Neural crest cell (in vitro differentiated cells): ENCODE measurements at regions not wholly inside any gene's neighbourhood (a gene's known extent, or its start where the extent isn't known, plus 50 kb on each side); places are given as distances from the start of the nearest gene placed in this dataset.

Experiments used
- DNase-seq: peaks from one replicate; pipeline ENCODE4 v3.0.0; 2021; ENCODE audit warnings: low read depth, mixed read lengths, low spot score
- H3K27ac Mint-ChIP-seq: one replicate; pipeline ENCODE4 v1.8.0; 2021; ENCODE audit warnings: mild to moderate bottlenecking, mixed read lengths; ENCODE audit not compliant: unreplicated experiment
- H3K27me3 Mint-ChIP-seq: 2 replicates; pipeline ENCODE4 v1.8.0; 2021; ENCODE audit warnings: low read depth, mild to moderate bottlenecking, mixed read lengths
- H3K36me3 Mint-ChIP-seq: 2 replicates; pipeline ENCODE4 v1.8.0; 2021; ENCODE audit warnings: low read depth, mild to moderate bottlenecking, mixed read lengths
- H3K4me1 Mint-ChIP-seq: 2 replicates; pipeline ENCODE4 v1.8.0; 2021; ENCODE audit warnings: mixed read lengths
- H3K4me3 Mint-ChIP-seq: one replicate; pipeline ENCODE4 v1.8.0; 2021; ENCODE audit warnings: mild to moderate bottlenecking, mixed read lengths
- H3K9me3 Mint-ChIP-seq: 2 replicates; pipeline ENCODE4 v1.8.0; 2021; ENCODE audit warnings: mixed read lengths
- TF ChIP-seq, protein P1 (sequence below): fragments of 200-600 bp; sonication (generic); conservative IDR thresholded peaks from 2 replicates; pipeline ENCODE4 v1.5.0; 2021; ENCODE audit warnings: antibody characterized with exemption, mild to moderate bottlenecking

DNA sequence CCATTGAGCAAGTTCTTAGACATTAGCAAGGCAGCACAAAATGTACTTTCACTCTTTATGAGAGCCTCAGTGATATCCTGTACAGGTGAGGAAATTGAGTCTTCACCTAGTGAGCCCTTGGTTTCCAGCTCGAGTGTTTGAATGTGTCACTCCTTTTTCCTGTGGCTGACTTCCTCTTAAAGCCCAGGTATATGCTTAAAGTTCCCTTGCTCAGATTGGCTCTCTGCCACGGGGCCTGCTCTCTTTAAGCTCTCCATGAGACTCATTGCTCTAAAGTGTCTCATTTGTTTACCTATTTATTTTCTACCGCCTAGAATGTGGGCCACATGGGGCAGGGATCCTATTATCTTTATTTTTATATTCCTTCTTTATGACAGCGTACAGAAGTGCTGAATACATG lies 324.9 kb downstream of the SIPA1L2 start:
- peaks cover 4% of the 10 kb centered on the region for H3K4me1 Mint-ChIP-seq
- no peak for DNase-seq
- no peaks in the 10 kb centered on the region for H3K27me3 Mint-ChIP-seq
- no peaks in the 10 kb centered on the region for H3K36me3 Mint-ChIP-seq
- no peaks in the 10 kb centered on the region for H3K9me3 Mint-ChIP-seq
- TF ChIP-seq, protein P1, sequence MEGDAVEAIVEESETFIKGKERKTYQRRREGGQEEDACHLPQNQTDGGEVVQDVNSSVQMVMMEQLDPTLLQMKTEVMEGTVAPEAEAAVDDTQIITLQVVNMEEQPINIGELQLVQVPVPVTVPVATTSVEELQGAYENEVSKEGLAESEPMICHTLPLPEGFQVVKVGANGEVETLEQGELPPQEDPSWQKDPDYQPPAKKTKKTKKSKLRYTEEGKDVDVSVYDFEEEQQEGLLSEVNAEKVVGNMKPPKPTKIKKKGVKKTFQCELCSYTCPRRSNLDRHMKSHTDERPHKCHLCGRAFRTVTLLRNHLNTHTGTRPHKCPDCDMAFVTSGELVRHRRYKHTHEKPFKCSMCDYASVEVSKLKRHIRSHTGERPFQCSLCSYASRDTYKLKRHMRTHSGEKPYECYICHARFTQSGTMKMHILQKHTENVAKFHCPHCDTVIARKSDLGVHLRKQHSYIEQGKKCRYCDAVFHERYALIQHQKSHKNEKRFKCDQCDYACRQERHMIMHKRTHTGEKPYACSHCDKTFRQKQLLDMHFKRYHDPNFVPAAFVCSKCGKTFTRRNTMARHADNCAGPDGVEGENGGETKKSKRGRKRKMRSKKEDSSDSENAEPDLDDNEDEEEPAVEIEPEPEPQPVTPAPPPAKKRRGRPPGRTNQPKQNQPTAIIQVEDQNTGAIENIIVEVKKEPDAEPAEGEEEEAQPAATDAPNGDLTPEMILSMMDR = no peak
- no peak overlapping the region for H3K4me3 Mint-ChIP-seq
- H3K27ac Mint-ChIP-seq = no peak overlapping the region

- H3K9me3 Mint-ChIP-seq = no peaks in the 10 kb centered on the region
- DNase-seq = no peak
- no peak overlapping the region for H3K4me3 Mint-ChIP-seq
- TF ChIP-seq, protein P1 = no peak
- H3K27ac Mint-ChIP-seq = no peak overlapping the region
- peaks cover 4% of the 10 kb centered on the region for H3K4me1 Mint-ChIP-seq
- no peaks in the 10 kb centered on the region for H3K36me3 Mint-ChIP-seq
- no peaks in the 10 kb centered on the region for H3K27me3 Mint-ChIP-seq
Observed at GRCh38 chr1:232303222-232303620, 326.7 kb downstream of the SIPA1L2 start.

DNA sequence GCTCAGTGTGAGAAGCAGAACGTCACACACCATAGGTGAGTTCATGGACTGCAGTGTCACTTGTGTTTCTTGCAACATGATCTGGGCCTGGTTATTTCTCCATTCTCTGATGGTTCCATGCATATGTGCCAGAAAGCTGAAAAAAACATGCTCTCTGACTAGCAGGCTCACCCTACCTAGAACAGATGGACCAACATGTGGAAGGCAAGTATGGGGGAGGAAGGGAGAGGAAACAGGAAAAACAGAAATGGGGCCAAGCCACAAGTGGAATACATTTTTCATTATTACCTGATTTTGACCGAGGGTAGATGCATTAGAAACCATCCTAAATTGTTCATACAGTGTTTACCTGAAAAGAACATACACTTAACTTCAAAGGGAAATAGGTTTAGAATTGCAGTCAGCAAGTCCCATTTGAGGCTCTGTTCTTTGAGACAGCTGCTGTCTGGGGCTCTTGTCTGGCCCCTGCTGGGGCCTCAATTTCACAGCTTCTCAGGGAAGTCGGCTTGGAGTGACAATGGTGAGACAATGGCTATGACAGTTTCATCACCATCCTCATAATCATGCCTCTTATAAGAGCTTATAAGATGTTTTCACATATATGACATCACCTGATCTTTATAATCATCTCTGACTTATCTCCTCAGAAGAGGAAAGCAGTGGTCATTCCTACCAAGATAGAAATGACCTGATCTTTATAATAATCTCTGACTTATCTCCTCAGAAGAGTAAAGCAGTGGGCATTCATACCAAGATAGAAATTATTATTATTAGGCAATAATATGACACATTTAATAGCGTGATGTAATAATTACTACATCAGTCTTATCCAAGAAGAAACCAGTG lies 327.3 kb downstream of the SIPA1L2 start:
- no peak overlapping the region for H3K4me3 Mint-ChIP-seq
- H3K36me3 Mint-ChIP-seq = no peaks in the 10 kb centered on the region
- no peaks in the 10 kb centered on the region for H3K27me3 Mint-ChIP-seq
- H3K4me1 Mint-ChIP-seq = peaks cover 4% of the 10 kb centered on the region
- no peak for DNase-seq
- TF ChIP-seq, protein P1 = no peak
- H3K27ac Mint-ChIP-seq = no peak overlapping the region
- H3K9me3 Mint-ChIP-seq = no peaks in the 10 kb centered on the region

- DNase-seq = no peak
- no peaks in the 10 kb centered on the region for H3K4me1 Mint-ChIP-seq
- H3K27ac Mint-ChIP-seq = no peak overlapping the region
- TF ChIP-seq, protein P1 = no peak
- H3K36me3 Mint-ChIP-seq = no peaks in the 10 kb centered on the region
- no peaks in the 10 kb centered on the region for H3K9me3 Mint-ChIP-seq
- H3K4me3 Mint-ChIP-seq = no peak overlapping the region
- H3K27me3 Mint-ChIP-seq = no peaks in the 10 kb centered on the region
Observed at GRCh38 chr1:232301246-232301645, 328.7 kb downstream of the SIPA1L2 start.

DNA sequence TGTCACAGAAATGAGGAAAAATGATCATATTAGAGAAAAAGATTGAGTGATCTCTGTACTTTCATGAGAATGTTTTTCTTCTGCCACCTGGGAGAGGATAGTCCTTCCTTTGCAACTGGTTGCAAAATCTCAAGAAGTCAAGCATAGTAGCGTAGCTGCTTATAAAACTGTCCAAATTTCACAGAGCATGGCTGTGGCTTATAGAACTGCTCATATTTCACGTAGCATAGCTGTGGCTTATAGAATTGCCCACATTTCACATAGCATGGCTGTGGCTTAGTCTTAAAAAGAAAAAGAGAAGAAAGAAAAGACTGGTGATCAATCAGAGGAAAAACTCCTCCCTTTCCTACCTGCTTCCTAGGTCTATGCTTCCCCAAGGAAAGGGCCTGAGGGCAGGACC lies 329.5 kb downstream of the SIPA1L2 start:
- H3K27me3 Mint-ChIP-seq = no peaks in the 10 kb centered on the region
- TF ChIP-seq, protein P1 = no peak
- no peaks in the 10 kb centered on the region for H3K36me3 Mint-ChIP-seq

More for the DNA sequence above, 329.5 kb downstream of the SIPA1L2 start:
- DNase-seq = no peak
- Mint-ChIP-seq H3K9me3 (no peaks in the 10 kb centered on the region), H3K27ac (no peak overlapping the region), H3K4me3 (no peak overlapping the region), H3K4me1 (no peaks in the 10 kb centered on the region)
